Gastroesophageal sphincter (tissue), 3 donors: ENCODE measurements at regions not wholly inside any gene's neighbourhood (a gene's known extent, or its start where the extent isn't known, plus 50 kb on each side); places are given as distances from the start of the nearest gene placed in this dataset.

Experiments
- CTCF ChIP-seq, 4 experiments: fragments of 200-600 bp in 2 of 4; fragments of 450-650 bp in 2 of 4; sonication (generic) in 1 of 4; IDR thresholded peaks; one replicate each; pipeline ENCODE4 v1.5.1; 2017 to 2019; ENCODE audit warnings: antibody characterized with exemption in 4 of 4, mild to moderate bottlenecking in 2 of 4, moderate library complexity in 2 of 4
- EP300 ChIP-seq: sonication (generic); formaldehyde crosslinking; IDR thresholded peaks from one replicate; pipeline ENCODE4 v1.6.1; 2017; ENCODE audit warnings: antibody characterized with exemption, mild to moderate bottlenecking
- POLR2A ChIP-seq, 2 donors: fragments of 450-650 bp; IDR thresholded peaks; one replicate each; pipeline ENCODE4 v1.6.1; 2017; ENCODE audit warnings: antibody characterized with exemption in 2 of 2, mild to moderate bottlenecking in 2 of 2, moderate library complexity in 1 of 2

GRCh38 chr12:16473610-16474326 lies 126.3 kb downstream of the MGST1 start:
- no peak for TF ChIP-seq POLR2A (IDR thresholded peaks at IDR 0.05)
- TF ChIP-seq CTCF (IDR thresholded peaks at IDR 0.05) = no peak
- no peak for TF ChIP-seq EP300
